Ascending aorta (tissue), 2 donors: ENCODE measurements at regions not wholly inside any gene's neighbourhood (a gene's known extent, or its start where the extent isn't known, plus 50 kb on each side); places are given as distances from the start of the nearest gene placed in this dataset.

Experiments used
- DNase-seq, 2 donors: peaks; one replicate each; pipeline ENCODE4 v3.0.0-alpha.2; 2019; ENCODE audit warnings: low spot score in 2 of 2
- H3K27ac ChIP-seq, 2 donors: fragments of 200-600 bp; sonication (generic); one replicate each; pipeline ENCODE4 v1.5.1; 2016 to 2017; ENCODE audit warnings: mild to moderate bottlenecking in 1 of 2
- H3K27me3 ChIP-seq: fragments of 200-600 bp; sonication (generic); one replicate; pipeline ENCODE4 v1.5.1; 2017
- H3K36me3 ChIP-seq, 2 donors: fragments of 200-600 bp; sonication (generic); one replicate each; pipeline ENCODE4 v1.5.1; 2016
- H3K4me1 ChIP-seq, 2 donors: fragments of 200-600 bp; sonication (generic); one replicate each; pipeline ENCODE4 v1.5.1; 2016 to 2017; ENCODE audit warnings: mild to moderate bottlenecking in 1 of 2
- H3K4me3 ChIP-seq, 2 donors: fragments of 200-600 bp; sonication (generic); one replicate each; pipeline ENCODE4 v1.5.1; 2016 to 2017; ENCODE audit warnings: mild to moderate bottlenecking in 1 of 2
- H3K9me3 ChIP-seq, 2 donors: fragments of 200-600 bp; sonication (generic); one replicate each; pipeline ENCODE4 v1.5.1; 2016
- CTCF ChIP-seq, 3 experiments: fragments of 200-600 bp in 2 of 3; fragments of 450-650 bp in 1 of 3; sonication (generic) in 2 of 3; IDR thresholded peaks; one replicate each; pipeline ENCODE4 v1.5.1; 2016 to 2019; ENCODE audit warnings: antibody characterized with exemption in 3 of 3, mild to moderate bottlenecking in 1 of 3, moderate library complexity in 1 of 3
- intact Hi-C: fragments of 100-400 bp; cut with DNase I; formaldehyde crosslinking; loops from one replicate; pipeline ENCODE4 v1.15.1; 2023

- no peak for DNase-seq
- TF ChIP-seq CTCF (IDR thresholded peaks at IDR 0.05): peak; percentile 11 to 62 (median 61)
- no peaks in the 10 kb centered on the region for H3K36me3 ChIP-seq
- H3K27me3 ChIP-seq: no peaks in the 10 kb centered on the region
- no peak overlapping the region for H3K27ac ChIP-seq
- H3K9me3 ChIP-seq: no peaks in the 10 kb centered on the region
- no peak overlapping the region for H3K4me3 ChIP-seq
- intact Hi-C loops: loop anchor here (1.0 kb wide), 1 partner anchor 96 kb away; no protein-coding TSS in a partner anchor
- H3K4me1 ChIP-seq: no peaks in the 10 kb centered on the region
Measured at GRCh38 chr18:67199993-67200617, 316.4 kb downstream of the DSEL start.

DNA sequence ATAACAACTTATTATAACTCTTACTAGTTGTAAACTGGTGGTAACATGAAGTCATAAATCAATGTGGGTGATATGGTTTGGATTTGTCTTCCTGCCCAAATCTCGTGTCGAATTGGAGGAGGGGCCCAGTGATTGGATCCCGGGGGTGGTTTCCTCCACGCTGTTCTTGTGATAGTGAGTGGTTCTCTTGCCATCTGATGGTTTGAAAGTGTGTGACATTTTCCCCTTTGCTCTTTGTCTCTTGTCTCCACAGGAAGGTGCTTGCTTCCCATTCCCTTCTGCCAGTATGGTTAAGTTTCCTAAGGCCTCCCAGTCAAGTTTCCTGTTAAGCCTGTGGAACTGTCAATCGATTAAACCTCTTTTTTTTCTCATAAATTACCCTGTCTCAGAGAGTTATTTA, 321.6 kb downstream of the DSEL start:
- TF ChIP-seq CTCF (IDR thresholded peaks at IDR 0.05): no peak
- H3K27ac ChIP-seq: no peak overlapping the region
- H3K27me3 ChIP-seq: no peaks in the 10 kb centered on the region
- no peak overlapping the region for H3K4me3 ChIP-seq
- DNase-seq: no peak
- H3K4me1 ChIP-seq: no peaks in the 10 kb centered on the region
- intact Hi-C loops: no loop called here
- no peaks in the 10 kb centered on the region for H3K36me3 ChIP-seq
- no peaks in the 10 kb centered on the region for H3K9me3 ChIP-seq

GRCh38 chr18:67192535-67192934, 324.0 kb downstream of the DSEL start:
- DNase-seq: no peak
- H3K9me3 ChIP-seq: no peaks in the 10 kb centered on the region
- intact Hi-C loops: no loop called here
- TF ChIP-seq CTCF (IDR thresholded peaks at IDR 0.05): no peak
- no peaks in the 10 kb centered on the region for H3K27me3 ChIP-seq
- no peak overlapping the region for H3K27ac ChIP-seq
- H3K36me3 ChIP-seq: no peaks in the 10 kb centered on the region
- H3K4me1 ChIP-seq: no peaks in the 10 kb centered on the region
- H3K4me3 ChIP-seq: no peak overlapping the region

DNA sequence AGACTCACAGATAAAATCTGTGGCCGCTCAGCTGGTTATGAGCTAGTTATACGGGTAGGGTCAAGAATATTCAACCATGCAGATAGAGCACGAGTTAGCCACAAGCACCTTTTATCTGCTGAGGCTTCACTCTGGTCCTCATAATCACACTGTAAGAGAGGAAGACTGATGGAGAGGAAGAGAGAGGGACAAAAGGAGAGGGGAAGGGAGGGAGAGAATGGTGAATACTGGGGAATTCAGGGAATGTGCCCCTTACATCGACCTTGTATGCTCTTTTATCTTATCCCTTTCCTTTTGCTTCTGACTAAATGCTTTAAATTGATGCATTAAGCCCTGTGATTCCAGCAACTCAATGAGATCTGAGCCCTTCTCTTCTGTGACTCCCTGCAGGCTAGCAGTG, 333.1 kb downstream of the DSEL start:
- DNase-seq: no peak

DNA sequence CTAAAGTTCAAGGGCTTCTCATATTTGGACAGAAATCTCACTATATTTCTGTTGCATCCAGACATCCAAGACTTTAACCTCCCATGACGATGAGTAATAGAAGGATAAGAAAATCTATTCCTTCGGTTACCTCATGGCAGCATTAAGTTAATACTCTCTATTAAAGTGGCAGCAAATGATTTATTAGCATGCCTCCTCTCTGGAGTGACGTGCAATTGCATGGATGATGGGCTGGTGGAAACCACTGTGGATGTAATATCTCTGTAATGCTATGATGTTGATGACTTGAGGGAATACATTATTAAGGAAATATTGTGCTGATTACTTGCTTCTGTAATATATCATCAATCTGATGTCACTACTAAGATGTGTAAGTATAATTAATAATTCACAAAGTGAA, 336.8 kb downstream of the DSEL start:
- Histone ChIP-seq H3K27me3 (no peaks in the 10 kb centered on the region), H3K9me3 (no peaks in the 10 kb centered on the region), H3K4me1 (no peaks in the 10 kb centered on the region), H3K36me3 (no peaks in the 10 kb centered on the region), H3K4me3 (no peak overlapping the region), H3K27ac (no peak overlapping the region)
- intact Hi-C loops: no loop called here
- no peak for TF ChIP-seq CTCF (IDR thresholded peaks at IDR 0.05)
- DNase-seq: no peak

More for the DNA sequence above, 333.1 kb downstream of the DSEL start:
- Histone ChIP-seq H3K9me3 (no peaks in the 10 kb centered on the region), H3K36me3 (no peaks in the 10 kb centered on the region), H3K4me3 (no peak overlapping the region), H3K27me3 (no peaks in the 10 kb centered on the region), H3K27ac (no peak overlapping the region), H3K4me1 (no peaks in the 10 kb centered on the region)
- intact Hi-C loops: no loop called here
- no peak for TF ChIP-seq CTCF (IDR thresholded peaks at IDR 0.05)

GRCh38 chr18:67159662-67160061, 356.9 kb downstream of the DSEL start:
- no peak overlapping the region for H3K4me3 ChIP-seq
- intact Hi-C loops: no loop called here

More at GRCh38 chr18:67159662-67160061, 356.9 kb downstream of the DSEL start:
- Histone ChIP-seq H3K27me3 (no peaks in the 10 kb centered on the region), H3K4me1 (no peaks in the 10 kb centered on the region), H3K9me3 (no peaks in the 10 kb centered on the region), H3K27ac (no peak overlapping the region), H3K36me3 (no peaks in the 10 kb centered on the region)
- TF ChIP-seq CTCF (IDR thresholded peaks at IDR 0.05): no peak
- DNase-seq: no peak
